GM12878 (cell line): ENCODE measurements at regions not wholly inside any gene's neighbourhood (a gene's known extent, or its start where the extent isn't known, plus 50 kb on each side); places are given as distances from the start of the nearest gene placed in this dataset.

Experiments
- ATAC-seq: fragments of 200-7000 bp; cut with Tn5 transposase; 3 replicates; pipeline ENCODE4 v1.9.1; 2020; ENCODE audit warnings: mild to moderate bottlenecking, moderate library complexity
- BruUV-seq: library from RNA; stranded (reverse); fragments of 400-500 nt; replicated peaks from 2 replicates; lab custom pipeline; 2021; lab: Mats Ljungman, UMichigan
- CTCF ChIA-PET: fragments of 300-600 bp; sonication (Branson Sonifier 250); formaldehyde crosslinking; extraction: SDS; loops from one replicate; lab custom pipeline; 2021; ENCODE audit warnings: inconsistent platforms; lab: Yijun Ruan, JAX
- POLR2A ChIA-PET: fragments of 350-600 bp; formaldehyde crosslinking; extraction: SDS; loops from one replicate; lab custom pipeline; 2021; ENCODE audit warnings: inconsistent platforms; lab: Charles Lee
- RAD21 ChIA-PET: fragments of 300-600 bp; sonication (Branson Sonifier 250); formaldehyde crosslinking; loops from one replicate; lab custom pipeline; 2023; ENCODE audit warnings: antibody characterized with exemption; ENCODE audit not compliant: unreplicated experiment; lab: Charles Lee
- SMC1A ChIA-PET: fragments of 300-600 bp; sonication (Branson Sonifier 250); formaldehyde crosslinking; loops from one replicate; lab custom pipeline; 2023; ENCODE audit not compliant: unreplicated experiment, uncharacterized antibody; lab: Charles Lee
- DNase-seq: peaks from one replicate; pipeline ENCODE4 v3.0.0-alpha.2; 2011; ENCODE audit warnings: low read depth, low spot score
- FAIRE-seq: peaks from 3 replicates; lab custom pipeline; 2011; peaks lifted over from hg19 to GRCh38; lab: Jason Lieb, UNC
- H2AFZ ChIP-seq: 2 replicates; pipeline ENCODE4 v1.6.0; 2011; ENCODE audit warnings: low read depth, low read length, control low read depth; ENCODE audit not compliant: control insufficient read depth
- H3K27ac ChIP-seq: 2 replicates; pipeline ENCODE4 v1.5.1; 2011; ENCODE audit warnings: control low read depth; ENCODE audit not compliant: control insufficient read depth, insufficient read depth
- H3K27me3 ChIP-seq, 2 experiments: replicated peaks in 1 of 2; 2 replicates each; pipeline versions ENCODE4 v1.6.0 to v1.6.1; 2011; ENCODE audit warnings: low read length in 1 of 2; ENCODE audit not compliant: control insufficient read depth in 2 of 2, insufficient read depth in 2 of 2
- H3K36me3 ChIP-seq, 2 experiments: 2 replicates each; pipeline ENCODE4 v1.5.1; 2011; ENCODE audit warnings: low read length in 1 of 2; ENCODE audit not compliant: control insufficient read depth in 2 of 2, insufficient read depth in 2 of 2
- H3K4me1 ChIP-seq: 2 replicates; pipeline ENCODE4 v1.6.1; 2011; ENCODE audit warnings: mild to moderate bottlenecking, low read length, moderate library complexity, mixed read lengths; ENCODE audit not compliant: control insufficient read depth, insufficient read depth
- H3K4me2 ChIP-seq: 2 replicates; pipeline ENCODE4 v1.6.0; 2011; ENCODE audit warnings: control low read depth; ENCODE audit not compliant: control insufficient read depth, insufficient read depth
- H3K4me3 ChIP-seq: fragments of 200-600 bp; sonication (generic); 2 replicates; pipeline ENCODE4 v1.5.1; 2016
- H3K79me2 ChIP-seq: 2 replicates; pipeline ENCODE4 v1.6.0; 2011; ENCODE audit warnings: low read length; ENCODE audit not compliant: control insufficient read depth, insufficient read depth
- H3K9ac ChIP-seq: 2 replicates; pipeline ENCODE4 v1.8.0; 2011; ENCODE audit warnings: low read length, control low read depth, mixed read lengths; ENCODE audit not compliant: control insufficient read depth, insufficient read depth
- H3K9me3 ChIP-seq: replicated peaks from 3 replicates; pipeline ENCODE4 v1.5.1; 2011; ENCODE audit warnings: mild to moderate bottlenecking, low read length; ENCODE audit not compliant: control insufficient read depth, insufficient read depth
- H4K20me1 ChIP-seq: 2 replicates; pipeline ENCODE4 v1.6.0; 2011; ENCODE audit not compliant: control insufficient read depth, insufficient read depth
- BRCA1 ChIP-seq: IDR thresholded peaks from 2 replicates; pipeline ENCODE4 v1.6.1; 2011; ENCODE audit warnings: low read depth, low read length, improper control_type of control experiment
- CBFB ChIP-seq: IDR thresholded peaks from 2 replicates; pipeline ENCODE4 v1.6.1; 2016; ENCODE audit warnings: antibody characterized with exemption, low read depth
- CHD1 ChIP-seq: IDR thresholded peaks from 2 replicates; pipeline ENCODE4 v1.6.1; 2012; ENCODE audit warnings: low read depth, low read length, improper control_type of control experiment
- GATAD2B ChIP-seq: fragments of 450-650 bp; conservative IDR thresholded peaks from 2 replicates; pipeline ENCODE4 v1.6.1; 2017; ENCODE audit warnings: low read depth, mild to moderate bottlenecking, moderate library complexity
- IRF4 ChIP-seq: IDR thresholded peaks from 2 replicates; pipeline ENCODE4 v1.6.1; 2011; ENCODE audit warnings: low read depth, low read length
- MEF2A ChIP-seq: IDR thresholded peaks from 2 replicates; pipeline ENCODE4 v1.6.1; 2011; ENCODE audit warnings: low read depth, mild to moderate bottlenecking, low read length, moderate library complexity; ENCODE audit not compliant: insufficient read depth
- SMARCA5 ChIP-seq: fragments of 450-650 bp; IDR thresholded peaks from 2 replicates; pipeline ENCODE4 v1.6.1; 2017; ENCODE audit warnings: mild to moderate bottlenecking
- SREBF2 ChIP-seq: IDR thresholded peaks from 2 replicates; pipeline ENCODE4 v1.6.1; 2012; ENCODE audit warnings: mild to moderate bottlenecking, low read length
- SUZ12 ChIP-seq: fragments of 200-600 bp; sonication (generic); IDR thresholded peaks from one replicate; pipeline ENCODE4 v1.6.1; 2018; ENCODE audit warnings: antibody characterized with exemption, mild to moderate bottlenecking; ENCODE audit not compliant: unreplicated experiment
- TAF1 ChIP-seq: IDR thresholded peaks from 2 replicates; pipeline ENCODE4 v1.6.1; 2011; ENCODE audit warnings: mild to moderate bottlenecking, low read depth, low read length, borderline replicate concordance
- TARDBP ChIP-seq: IDR thresholded peaks from 2 replicates; pipeline ENCODE4 v1.6.1; 2016; ENCODE audit warnings: borderline replicate concordance
- TCF12 ChIP-seq: IDR thresholded peaks from 2 replicates; pipeline ENCODE4 v1.6.1; 2011; ENCODE audit warnings: low read depth, mild to moderate bottlenecking, low read length
- TCF7 ChIP-seq: IDR thresholded peaks from 2 replicates; pipeline ENCODE4 v1.6.1; 2014; ENCODE audit warnings: antibody characterized with exemption, borderline replicate concordance
- YBX1 ChIP-seq: fragments of 450-650 bp; IDR thresholded peaks from 2 replicates; pipeline ENCODE4 v1.6.1; 2016; ENCODE audit warnings: antibody characterized with exemption
- ZNF384 ChIP-seq: IDR thresholded peaks from 2 replicates; pipeline ENCODE4 v1.6.1; 2012; ENCODE audit warnings: low read depth, mild to moderate bottlenecking, low read length, improper control_type of control experiment, borderline replicate concordance
- ZNF622 ChIP-seq: fragments of 450-650 bp; IDR thresholded peaks from 2 replicates; pipeline ENCODE4 v1.6.1; 2017; ENCODE audit warnings: mild to moderate bottlenecking, inconsistent platforms
- WGBS: methylation state at CpG from one replicate; pipeline ENCODE4 v1.1.6; 2016; ENCODE audit warnings: low lambda C conversion rate; ENCODE audit not compliant: insufficient replicate concordance, insufficient coverage; ENCODE audit errors: missing lambda C conversion rate; 5-methylcytosine and 5-hydroxymethylcytosine counted together
- in situ Hi-C: fragments of 300-500 bp; cut with MboI; formaldehyde crosslinking; loops from 9 replicates; pipeline ENCODE4 v1.14.3; 2018; ENCODE audit warnings: mixed read lengths
- intact Hi-C: fragments of 100-400 bp; cut with micrococcal nuclease; formaldehyde crosslinking; loops from one replicate; pipeline ENCODE4 v1.14.2; 2022; ENCODE audit not compliant: unreplicated experiment
- TF ChIP-seq, protein P1 (sequence below): fragments of 450-650 bp; IDR thresholded peaks from 2 replicates; pipeline ENCODE4 v1.6.1; 2017; ENCODE audit warnings: borderline replicate concordance
- TF ChIP-seq, protein P2 (sequence below): fragments of 450-650 bp; formaldehyde crosslinking; IDR thresholded peaks from 2 replicates; pipeline ENCODE4 v1.5.0; 2022; ENCODE audit warnings: mild to moderate bottlenecking, missing genetic modification characterization

DNA sequence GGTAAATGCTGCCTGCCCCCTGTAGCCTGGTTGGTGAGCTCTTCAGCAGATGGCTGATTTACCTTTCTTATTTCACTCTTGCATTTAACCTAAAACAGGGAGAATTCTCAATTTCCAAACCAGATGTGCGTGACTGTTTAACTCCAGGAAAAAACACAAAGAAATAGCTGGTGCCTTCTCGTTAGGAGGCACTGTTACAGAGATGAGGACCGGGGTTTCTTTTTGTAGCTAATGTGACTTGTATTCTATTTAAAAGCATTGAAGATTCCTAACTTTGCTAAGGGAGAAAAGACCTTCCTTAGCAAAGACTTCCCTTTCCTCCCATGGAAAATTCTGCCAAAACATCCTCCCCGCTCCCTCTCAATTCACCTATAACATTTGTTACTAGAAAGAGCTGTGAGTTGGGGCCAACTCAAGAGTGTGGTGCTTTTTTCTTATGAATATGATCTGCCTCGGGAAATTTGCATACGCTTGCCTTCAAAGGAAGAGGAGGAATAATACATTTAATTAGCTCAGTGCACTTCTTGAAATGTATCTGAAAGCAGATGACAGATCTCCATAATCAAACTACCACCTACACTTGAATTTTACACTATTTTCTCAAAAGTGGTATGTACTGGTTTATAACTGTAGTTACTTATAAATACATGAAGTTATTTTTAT is 102.0 kb upstream of the ARID2 start:
- H3K9me3 ChIP-seq, result no peaks in the 10 kb centered on the region
- BruUV-seq, result no TSS peak
- no peak for TF ChIP-seq SREBF2
- no peak for TF ChIP-seq TAF1
- TF ChIP-seq ZNF384, result no peak
- no peak for TF ChIP-seq ZNF622
- TF ChIP-seq TCF12, result no peak
- TF ChIP-seq GATAD2B, result no peak
- TF ChIP-seq, protein P1, sequence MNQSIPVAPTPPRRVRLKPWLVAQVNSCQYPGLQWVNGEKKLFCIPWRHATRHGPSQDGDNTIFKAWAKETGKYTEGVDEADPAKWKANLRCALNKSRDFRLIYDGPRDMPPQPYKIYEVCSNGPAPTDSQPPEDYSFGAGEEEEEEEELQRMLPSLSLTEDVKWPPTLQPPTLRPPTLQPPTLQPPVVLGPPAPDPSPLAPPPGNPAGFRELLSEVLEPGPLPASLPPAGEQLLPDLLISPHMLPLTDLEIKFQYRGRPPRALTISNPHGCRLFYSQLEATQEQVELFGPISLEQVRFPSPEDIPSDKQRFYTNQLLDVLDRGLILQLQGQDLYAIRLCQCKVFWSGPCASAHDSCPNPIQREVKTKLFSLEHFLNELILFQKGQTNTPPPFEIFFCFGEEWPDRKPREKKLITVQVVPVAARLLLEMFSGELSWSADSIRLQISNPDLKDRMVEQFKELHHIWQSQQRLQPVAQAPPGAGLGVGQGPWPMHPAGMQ, result no peak
- TF ChIP-seq CBFB, result no peak
- no peak for TF ChIP-seq SUZ12
- no peak for TF ChIP-seq SMARCA5
- TF ChIP-seq, protein P2, sequence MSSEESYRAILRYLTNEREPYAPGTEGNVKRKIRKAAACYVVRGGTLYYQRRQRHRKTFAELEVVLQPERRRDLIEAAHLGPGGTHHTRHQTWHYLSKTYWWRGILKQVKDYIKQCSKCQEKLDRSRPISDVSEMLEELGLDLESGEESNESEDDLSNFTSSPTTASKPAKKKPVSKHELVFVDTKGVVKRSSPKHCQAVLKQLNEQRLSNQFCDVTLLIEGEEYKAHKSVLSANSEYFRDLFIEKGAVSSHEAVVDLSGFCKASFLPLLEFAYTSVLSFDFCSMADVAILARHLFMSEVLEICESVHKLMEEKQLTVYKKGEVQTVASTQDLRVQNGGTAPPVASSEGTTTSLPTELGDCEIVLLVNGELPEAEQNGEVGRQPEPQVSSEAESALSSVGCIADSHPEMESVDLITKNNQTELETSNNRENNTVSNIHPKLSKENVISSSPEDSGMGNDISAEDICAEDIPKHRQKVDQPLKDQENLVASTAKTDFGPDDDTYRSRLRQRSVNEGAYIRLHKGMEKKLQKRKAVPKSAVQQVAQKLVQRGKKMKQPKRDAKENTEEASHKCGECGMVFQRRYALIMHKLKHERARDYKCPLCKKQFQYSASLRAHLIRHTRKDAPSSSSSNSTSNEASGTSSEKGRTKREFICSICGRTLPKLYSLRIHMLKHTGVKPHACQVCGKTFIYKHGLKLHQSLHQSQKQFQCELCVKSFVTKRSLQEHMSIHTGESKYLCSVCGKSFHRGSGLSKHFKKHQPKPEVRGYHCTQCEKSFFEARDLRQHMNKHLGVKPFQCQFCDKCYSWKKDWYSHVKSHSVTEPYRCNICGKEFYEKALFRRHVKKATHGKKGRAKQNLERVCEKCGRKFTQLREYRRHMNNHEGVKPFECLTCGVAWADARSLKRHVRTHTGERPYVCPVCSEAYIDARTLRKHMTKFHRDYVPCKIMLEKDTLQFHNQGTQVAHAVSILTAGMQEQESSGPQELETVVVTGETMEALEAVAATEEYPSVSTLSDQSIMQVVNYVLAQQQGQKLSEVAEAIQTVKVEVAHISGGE (CRISPR knock-in tag), result no peak
- TF ChIP-seq MEF2A, result no peak
- TF ChIP-seq TCF7, result no peak
- no peak for TF ChIP-seq YBX1
- no peak for TF ChIP-seq CHD1
- no peak for TF ChIP-seq BRCA1
- TF ChIP-seq IRF4, result no peak
- no peak for TF ChIP-seq TARDBP
- no peak overlapping the region for H3K4me2 ChIP-seq
- H2AFZ ChIP-seq, result no peak overlapping the region
- POLR2A ChIA-PET, result no interaction called here
- no peak overlapping the region for H3K9ac ChIP-seq
- RAD21 ChIA-PET, result no interaction called here
- H3K36me3 ChIP-seq, result no peaks in the 10 kb centered on the region
- CTCF ChIA-PET, result interaction anchor here (0.6 kb wide), 1 partner anchor 220 kb away, joined by 3 read pairs; no protein-coding TSS in a partner anchor
- WGBS, result 74% methylated on average over 6 of the region's 6 CpGs
- no peak for ATAC-seq
- intact Hi-C loops, result no loop called here
- no peak for DNase-seq
- SMC1A ChIA-PET, result interaction anchor here (1.3 to 1.5 kb wide), 2 partner anchors 58 to 84 kb away, joined by 3 to 6 read pairs; no protein-coding TSS in a partner anchor
- no peak overlapping the region for H3K27ac ChIP-seq
- H3K4me3 ChIP-seq, result no peak overlapping the region
- H3K4me1 ChIP-seq, result no peaks in the 10 kb centered on the region
- no peaks in the 10 kb centered on the region for H4K20me1 ChIP-seq
- no peaks in the 10 kb centered on the region for H3K79me2 ChIP-seq
- in situ Hi-C loops, result no loop called here
- FAIRE-seq, result no peak
- no peaks in the 10 kb centered on the region for H3K27me3 ChIP-seq
